ENCODE measurements at regions not wholly inside any gene's neighbourhood (a gene's known extent, or its start where the extent isn't known, plus 50 kb on each side); places are given as distances from the start of the nearest gene placed in this dataset.

DNA sequence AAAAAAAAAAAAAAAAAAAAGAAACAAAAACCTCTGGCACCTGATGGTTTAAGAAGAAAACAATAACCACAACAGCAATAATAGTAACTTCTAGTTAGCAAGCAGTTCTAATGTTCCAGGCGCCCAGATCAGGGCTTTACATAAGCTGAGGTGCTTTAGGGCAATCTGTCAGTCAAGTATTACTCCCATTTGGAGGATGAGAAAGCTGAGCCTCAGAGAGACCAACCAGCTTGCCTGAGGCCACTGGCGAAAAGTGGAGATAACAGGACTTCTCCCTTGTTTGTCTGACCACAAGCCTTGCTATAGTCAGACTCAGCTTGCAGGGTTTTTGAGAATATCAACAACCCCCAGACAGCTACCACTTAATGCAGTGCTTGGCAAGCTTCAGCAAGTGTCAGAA, 83.5 kb upstream of the BOD1 start:
- TF ChIP-seq JUND (IDR thresholded peaks at IDR 0.05; ENCODE audit: low read depth) = no peak
- in situ Hi-C loops (cut with HindIII; ENCODE audit: low pct_unique_long_range_greater_than_20kb, low sequenced_read_pairs) = no loop called here
- DNase-seq (ENCODE audit: low read depth in 1 of 2, low spot score in 1 of 2) = no peak

DNA sequence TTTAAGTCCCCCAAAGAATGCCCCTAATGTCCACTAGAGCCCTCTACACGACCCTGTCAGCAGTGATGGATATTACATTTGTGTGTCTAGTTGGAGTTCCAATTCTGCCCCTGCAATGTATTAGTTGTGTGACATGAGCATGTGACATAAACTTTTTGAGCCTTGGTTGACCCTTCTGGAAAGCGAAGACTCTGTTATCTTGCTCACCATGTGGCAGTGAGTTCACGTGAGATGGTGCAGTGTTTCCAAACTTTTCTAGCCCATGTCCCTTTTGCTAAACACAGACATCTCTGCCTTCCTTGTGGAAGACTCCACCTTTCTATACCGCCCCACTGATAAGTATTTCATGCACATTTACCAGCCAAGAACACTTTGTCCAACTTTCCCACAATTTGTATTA, 87.0 kb upstream of the BOD1 start:
- TF ChIP-seq JUND (IDR thresholded peaks at IDR 0.05; ENCODE audit: low read depth) = no peak
- DNase-seq (ENCODE audit: low read depth in 1 of 2, low spot score in 1 of 2) = no peak
- in situ Hi-C loops (cut with HindIII; ENCODE audit: low pct_unique_long_range_greater_than_20kb, low sequenced_read_pairs) = no loop called here

DNA sequence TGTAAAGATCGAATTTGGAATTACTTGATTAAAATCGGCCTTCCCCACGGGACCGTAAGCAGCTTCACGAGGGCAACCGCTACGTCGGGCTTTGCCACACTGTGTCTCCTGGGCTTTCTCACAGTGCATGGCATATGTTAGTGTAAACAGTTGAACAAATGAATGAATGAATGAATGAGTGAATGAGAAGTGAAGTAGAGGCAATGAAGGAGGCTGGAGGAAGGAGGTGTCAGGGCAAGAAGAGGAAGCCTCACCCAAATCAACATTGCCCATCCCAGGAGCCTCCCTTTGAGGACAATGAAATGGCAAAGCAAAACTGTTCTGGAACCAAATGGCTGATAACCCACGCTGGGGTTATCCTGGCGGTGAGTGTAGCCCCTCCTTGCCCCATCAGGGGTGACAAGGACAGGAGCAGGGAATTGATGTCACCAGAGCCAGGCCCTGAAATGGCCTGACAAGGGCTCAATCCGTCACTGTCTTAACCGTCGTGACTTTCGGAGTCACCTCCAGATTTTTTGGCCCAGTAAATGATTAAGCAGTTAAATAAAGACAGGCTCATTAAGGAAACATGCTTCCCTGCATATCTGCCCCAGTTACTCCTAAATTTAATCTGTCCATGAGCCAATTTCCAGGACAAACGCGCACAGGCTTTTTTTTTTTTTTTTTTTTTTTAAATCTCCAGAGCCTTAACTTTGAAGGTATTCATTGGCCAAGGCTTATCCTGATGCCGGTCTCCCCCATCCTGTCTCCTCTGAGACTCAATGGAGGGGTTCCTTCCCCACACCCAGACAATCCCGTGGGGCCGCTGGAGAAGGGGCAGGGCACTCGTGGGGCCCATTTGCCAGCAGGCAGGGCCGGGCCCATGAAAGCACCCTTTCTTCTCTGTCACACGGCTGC, 88.4 kb upstream of the BOD1 start:
- DNase-seq (ENCODE audit: low read depth in 1 of 2, low spot score in 1 of 2) = no peak
- TF ChIP-seq JUND (IDR thresholded peaks at IDR 0.05; ENCODE audit: low read depth) = no peak
- in situ Hi-C loops (cut with HindIII; ENCODE audit: low pct_unique_long_range_greater_than_20kb, low sequenced_read_pairs) = no loop called here

DNA sequence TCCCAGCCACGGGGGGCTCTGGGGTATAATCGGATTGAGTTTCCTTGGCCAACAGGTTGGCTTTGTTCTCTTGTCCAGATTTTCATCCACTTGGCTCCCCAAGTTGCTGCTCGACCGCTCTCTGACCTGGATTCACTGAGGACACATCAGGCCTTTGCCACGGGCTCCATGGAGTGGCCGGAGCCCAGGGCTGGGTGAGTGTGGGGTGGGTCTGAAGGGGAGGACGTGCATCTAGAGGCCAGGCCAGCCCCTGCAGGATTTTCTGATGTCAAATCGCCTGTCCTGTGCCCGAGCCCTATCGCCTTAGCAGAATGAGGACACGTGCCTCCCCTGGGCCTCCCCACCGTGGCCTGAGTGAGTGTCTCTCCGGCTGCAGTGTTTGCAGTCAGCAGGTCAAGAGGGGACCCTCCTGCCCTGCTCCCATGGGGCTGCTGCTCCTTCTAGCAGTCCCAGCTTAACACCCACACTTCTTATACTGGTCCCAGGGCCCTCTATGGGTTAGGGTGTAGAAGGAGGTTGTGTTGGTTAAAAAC, 89.1 kb upstream of the BOD1 start:
- no peak for TF ChIP-seq JUND (IDR thresholded peaks at IDR 0.05; ENCODE audit: low read depth)
- in situ Hi-C loops (cut with HindIII; ENCODE audit: low pct_unique_long_range_greater_than_20kb, low sequenced_read_pairs) = no loop called here
- DNase-seq (ENCODE audit: low read depth in 1 of 2, low spot score in 1 of 2) = no peak

DNA sequence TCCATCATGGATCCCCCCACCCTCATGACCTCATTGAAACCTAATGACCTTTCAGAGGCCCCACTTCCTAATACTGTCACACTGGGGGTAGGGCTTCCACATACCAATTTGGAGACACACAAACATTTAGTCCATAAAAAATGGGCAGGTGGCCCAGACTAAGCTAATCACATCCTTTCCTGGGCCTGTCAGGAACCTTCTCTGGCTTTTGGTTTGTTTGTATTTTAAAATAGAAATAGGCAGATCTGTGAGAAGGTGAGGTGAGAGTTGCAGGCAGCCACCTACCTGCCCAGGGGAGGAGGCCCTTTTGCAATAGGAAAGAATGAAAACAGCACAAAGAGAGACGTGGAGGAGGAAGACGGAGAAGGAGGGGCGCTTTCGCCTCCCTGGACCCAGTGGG, 90.2 kb upstream of the BOD1 start:
- in situ Hi-C loops (cut with HindIII; ENCODE audit: low pct_unique_long_range_greater_than_20kb, low sequenced_read_pairs) = no loop called here
- no peak for DNase-seq (ENCODE audit: low read depth in 1 of 2, low spot score in 1 of 2)
- no peak for TF ChIP-seq JUND (IDR thresholded peaks at IDR 0.05; ENCODE audit: low read depth)

DNA sequence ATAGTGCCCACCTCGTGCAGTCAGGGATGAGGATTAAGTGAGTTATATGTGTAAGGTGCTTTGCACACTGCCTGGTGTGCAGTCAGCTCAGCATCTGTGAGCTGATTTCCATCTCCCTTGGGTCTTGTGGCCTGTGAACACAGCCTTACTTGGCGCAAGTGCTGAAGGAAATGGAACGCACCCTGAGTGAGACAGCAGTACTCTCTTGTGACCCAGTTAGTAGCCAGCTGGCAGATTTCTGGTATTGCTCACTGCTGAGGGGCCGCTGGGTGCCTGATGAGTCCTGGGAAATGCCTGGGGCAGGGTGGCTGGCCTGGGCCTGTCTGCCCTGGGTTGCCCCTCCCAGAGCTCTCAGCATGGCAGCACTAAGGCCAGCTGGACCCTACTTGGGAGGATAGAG, 90.9 kb upstream of the BOD1 start:
- in situ Hi-C loops (cut with HindIII; ENCODE audit: low pct_unique_long_range_greater_than_20kb, low sequenced_read_pairs) = no loop called here
- TF ChIP-seq JUND (IDR thresholded peaks at IDR 0.05; ENCODE audit: low read depth) = no peak
- DNase-seq (ENCODE audit: low read depth in 1 of 2, low spot score in 1 of 2) = no peak

DNA sequence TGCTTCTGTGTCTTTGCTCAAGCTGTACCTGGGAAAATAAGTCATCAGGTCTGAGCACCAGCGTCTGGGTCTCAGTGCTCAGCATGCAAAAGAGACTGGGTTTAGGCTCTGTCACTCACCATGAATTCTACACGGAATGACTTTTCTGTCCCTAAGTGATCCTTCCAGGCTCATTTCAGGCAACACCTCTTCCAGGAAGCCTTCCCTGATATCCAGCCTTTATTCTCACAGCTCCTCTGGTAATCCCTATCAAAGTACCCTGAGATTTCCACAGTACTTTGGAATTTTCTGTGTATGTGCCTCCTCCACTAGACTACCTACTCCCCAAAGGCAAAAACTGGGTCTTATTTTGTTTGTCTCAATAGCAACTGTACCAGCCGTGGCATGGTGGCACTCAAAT, 92.7 kb upstream of the BOD1 start:
- DNase-seq (ENCODE audit: low read depth in 1 of 2, low spot score in 1 of 2) = no peak
- no peak for TF ChIP-seq JUND (IDR thresholded peaks at IDR 0.05; ENCODE audit: low read depth)
- in situ Hi-C loops (cut with HindIII; ENCODE audit: low pct_unique_long_range_greater_than_20kb, low sequenced_read_pairs) = no loop called here

DNA sequence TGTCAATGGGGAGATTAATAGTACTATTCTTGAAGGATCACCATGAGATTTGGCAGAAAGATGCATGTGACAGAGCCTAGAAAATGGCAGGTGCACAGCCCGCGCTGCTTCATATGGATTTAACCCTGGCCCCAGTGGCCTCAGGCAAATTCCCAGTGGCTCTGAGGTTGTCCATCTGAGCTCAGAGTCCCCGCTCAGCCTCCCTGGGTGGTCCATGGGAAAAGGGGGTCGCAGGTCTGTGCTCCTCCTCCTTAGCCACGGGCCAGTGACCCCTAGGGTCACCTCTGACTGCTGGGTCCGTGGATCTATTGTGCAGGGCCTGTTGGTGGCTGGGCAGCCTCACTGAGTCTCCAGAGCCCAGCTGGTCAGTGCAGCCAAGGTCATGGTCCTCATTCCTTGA, 93.3 kb upstream of the BOD1 start:
- DNase-seq (ENCODE audit: low read depth in 1 of 2, low spot score in 1 of 2) = no peak
- in situ Hi-C loops (cut with HindIII; ENCODE audit: low pct_unique_long_range_greater_than_20kb, low sequenced_read_pairs) = no loop called here
- no peak for TF ChIP-seq JUND (IDR thresholded peaks at IDR 0.05; ENCODE audit: low read depth)

DNA sequence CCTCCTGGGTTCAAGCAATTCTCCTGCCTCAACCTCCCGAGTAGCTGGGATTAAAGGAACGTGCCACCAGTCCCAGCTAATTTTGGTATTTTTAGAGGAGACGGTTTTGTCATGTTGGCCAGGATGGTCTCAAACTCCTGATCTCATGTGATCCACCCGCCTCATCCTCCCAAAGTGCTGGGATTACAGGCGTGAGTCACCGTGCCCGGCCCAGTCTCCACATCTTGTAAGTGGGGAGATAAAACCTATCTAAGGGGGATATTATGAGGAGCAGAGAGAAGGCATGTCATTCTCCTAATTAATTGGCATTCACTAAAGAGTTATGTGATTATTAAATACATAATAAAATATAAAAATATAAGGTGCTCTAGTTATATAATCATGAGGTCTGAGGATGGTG, 94.1 kb upstream of the BOD1 start:
- no peak for DNase-seq (ENCODE audit: low read depth in 1 of 2, low spot score in 1 of 2)
- in situ Hi-C loops (cut with HindIII; ENCODE audit: low pct_unique_long_range_greater_than_20kb, low sequenced_read_pairs) = no loop called here

DNA sequence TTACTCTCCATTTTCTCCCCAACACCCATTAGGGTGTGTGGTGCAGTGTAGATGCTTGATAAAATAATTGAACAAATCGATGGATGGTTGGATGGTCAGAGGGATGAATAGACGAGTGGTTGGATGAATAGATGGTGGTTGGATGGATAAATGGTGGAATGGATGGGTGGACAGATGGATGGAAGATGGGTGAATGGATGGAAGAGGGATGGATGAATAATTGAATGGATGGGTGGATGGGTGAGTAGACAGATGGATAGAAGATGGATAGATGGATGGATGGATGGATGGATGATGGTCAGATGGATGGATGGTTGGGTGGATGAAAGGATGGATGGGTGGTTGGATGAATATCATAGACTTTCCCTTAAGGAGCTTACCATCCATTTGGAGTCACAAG, 95.0 kb upstream of the BOD1 start:
- in situ Hi-C loops (cut with HindIII; ENCODE audit: low pct_unique_long_range_greater_than_20kb, low sequenced_read_pairs) = no loop called here
- TF ChIP-seq JUND (IDR thresholded peaks at IDR 0.05; ENCODE audit: low read depth) = no peak

More for the DNA sequence above, 94.1 kb upstream of the BOD1 start:
- TF ChIP-seq JUND (IDR thresholded peaks at IDR 0.05; ENCODE audit: low read depth) = no peak

DNA sequence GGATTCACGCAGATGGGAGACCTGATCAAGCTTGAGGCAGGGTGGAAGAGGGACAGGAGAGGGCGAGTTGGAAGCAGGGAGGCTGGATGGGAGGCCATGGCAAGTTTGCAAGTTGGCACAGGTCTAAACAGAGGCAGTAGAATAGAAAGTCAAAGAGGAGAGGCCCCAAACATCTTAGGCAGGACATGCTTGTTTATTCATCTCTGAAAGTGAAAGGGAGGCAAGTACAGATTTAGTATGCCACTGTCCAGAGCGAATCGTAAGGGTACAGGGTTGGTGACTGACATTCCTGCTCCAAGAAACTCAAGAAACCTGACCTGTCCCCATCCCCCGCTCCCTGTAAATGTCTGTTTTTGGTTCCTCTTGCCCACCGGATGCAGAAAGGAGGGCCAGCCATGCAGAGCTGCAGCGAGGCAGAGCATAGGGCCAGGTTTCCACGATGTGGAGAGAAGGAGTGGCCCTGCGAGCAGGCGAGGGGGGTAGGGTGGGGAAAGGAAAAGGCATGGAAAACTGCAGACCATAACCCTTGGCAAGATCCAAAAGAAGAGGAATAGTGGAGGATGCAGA, 96.2 kb upstream of the BOD1 start:
- in situ Hi-C loops (cut with HindIII; ENCODE audit: low pct_unique_long_range_greater_than_20kb, low sequenced_read_pairs) = no loop called here
- no peak for TF ChIP-seq JUND (IDR thresholded peaks at IDR 0.05; ENCODE audit: low read depth)
- DNase-seq (ENCODE audit: low read depth in 1 of 2, low spot score in 1 of 2) = no peak

More for the DNA sequence above, 95.0 kb upstream of the BOD1 start:
- no peak for DNase-seq (ENCODE audit: low read depth in 1 of 2, low spot score in 1 of 2)

DNA sequence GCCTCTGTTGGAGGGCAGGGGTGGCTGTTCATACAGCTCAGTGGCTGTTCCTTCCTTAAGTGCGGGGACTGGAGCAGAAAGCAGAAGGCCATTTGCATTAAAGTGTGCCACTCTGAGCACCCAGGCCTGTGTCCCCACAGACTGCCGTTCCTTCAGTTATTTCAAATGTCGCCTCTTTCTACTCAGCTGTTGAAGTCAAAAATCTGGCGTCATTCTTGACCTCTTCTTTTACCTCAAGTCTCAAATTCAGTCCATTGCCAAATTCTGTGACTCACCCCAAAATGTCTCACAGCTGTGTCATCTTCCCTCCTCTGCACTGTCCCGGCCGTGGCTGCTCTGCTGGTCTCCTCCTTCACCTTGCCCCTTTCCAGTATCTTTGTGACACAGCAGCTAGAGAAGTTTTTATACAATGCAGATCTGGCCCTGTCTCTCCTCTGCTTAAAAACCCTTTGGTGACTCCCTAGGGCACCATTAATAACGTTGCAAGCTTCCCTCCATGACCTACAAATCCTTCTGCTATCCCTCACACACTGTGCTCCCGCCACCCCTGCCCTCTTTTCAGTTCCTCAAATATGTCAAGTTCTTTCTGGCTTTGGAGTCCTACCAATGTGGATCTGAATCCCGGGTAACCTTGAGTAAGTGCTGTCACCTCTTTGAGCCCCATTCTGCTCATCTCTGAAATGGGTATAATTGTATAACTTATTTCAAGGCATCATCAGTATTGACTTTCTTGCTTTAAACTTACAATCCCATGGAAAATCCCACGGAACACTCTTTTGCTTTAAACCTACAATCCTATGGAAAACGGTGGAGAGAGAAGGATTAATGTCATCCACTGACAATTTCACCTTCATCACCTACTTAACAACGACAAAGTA, 98.3 kb upstream of the BOD1 start:
- TF ChIP-seq JUND (IDR thresholded peaks at IDR 0.05; ENCODE audit: low read depth) = no peak
- in situ Hi-C loops (cut with HindIII; ENCODE audit: low pct_unique_long_range_greater_than_20kb, low sequenced_read_pairs) = no loop called here
- no peak for DNase-seq (ENCODE audit: low read depth in 1 of 2, low spot score in 1 of 2)

Measured in T47D (cell line).